Ovary (tissue), 7 donors: ENCODE measurements at regions not wholly inside any gene's neighbourhood (a gene's known extent, or its start where the extent isn't known, plus 50 kb on each side); places are given as distances from the start of the nearest gene placed in this dataset.

Experiments
- DNase-seq, 5 donors: peaks; one replicate each; pipeline ENCODE4 v3.0.0-alpha.2; 2019 to 2020
- H3K27ac ChIP-seq, 2 donors: fragments of 200-600 bp; one replicate each; pipeline versions ENCODE4 v1.5.1 to v1.8.0; 2019 to 2022
- H3K27me3 ChIP-seq: fragments of 200-600 bp; one replicate; pipeline ENCODE4 v1.8.0; 2022
- H3K36me3 ChIP-seq: fragments of 200-600 bp; sonication (generic); one replicate; pipeline ENCODE4 v1.5.1; 2019
- H3K4me1 ChIP-seq: one replicate; pipeline ENCODE4 v1.8.1; 2013; ENCODE audit warnings: mild to moderate bottlenecking, moderate library complexity; ENCODE audit not compliant: insufficient read depth
- H3K4me3 ChIP-seq: fragments of 200-600 bp; sonication (generic); one replicate; pipeline ENCODE4 v1.5.1; 2017
- H3K9me3 ChIP-seq, 2 donors: fragments of 200-600 bp in 1 of 2; sonication (generic) in 1 of 2; one replicate each; pipeline versions ENCODE4 v1.5.1 to v1.8.1; 2013 to 2019; ENCODE audit warnings: mild to moderate bottlenecking in 1 of 2, moderate library complexity in 1 of 2
- EP300 ChIP-seq: sonication (generic); formaldehyde crosslinking; IDR thresholded peaks from one replicate; pipeline ENCODE4 v1.6.1; 2017; ENCODE audit warnings: antibody characterized with exemption
- POLR2A ChIP-seq: fragments of 450-650 bp; IDR thresholded peaks from one replicate; pipeline ENCODE4 v1.6.1; 2017; ENCODE audit warnings: antibody characterized with exemption, mild to moderate bottlenecking, moderate library complexity
- WGBS, 3 donors: extraction: QIAGEN DNeasy Blood & Tissue Kit in 1 of 3; methylation state at CpG; one replicate each; pipeline versions ENCODE4 v1.1.5 to v1.1.7; 2013 to 2017; 5-methylcytosine and 5-hydroxymethylcytosine counted together
- intact Hi-C, 4 donors: fragments of 100-400 bp; cut with DNase I; formaldehyde crosslinking; loops; one replicate each; pipeline versions ENCODE4 v1.11.0 to v1.15.1; 2022 to 2023
- TF ChIP-seq, protein P1 (sequence below), 3 donors: fragments of 450-650 bp in 2 of 3; fragments of 200-600 bp in 1 of 3; IDR thresholded peaks; one replicate each; pipeline versions ENCODE4 v1.5.1 to v1.8.0; 2016 to 2022; ENCODE audit warnings: antibody characterized with exemption in 3 of 3, mild to moderate bottlenecking in 1 of 3
- donor health status: DM: no; HTN: no; CAD: no; lungs with moderate emphysema.
- donor health status: DM: no; HTN: no; CAD: no.
- donor health status: Bipolar disorder and iron deficiency.
- donor health status: DM: no; HTN: no; CAD: no.
- donor health status: DM: yes; HTN: yes; CAD: no.

- Histone ChIP-seq H3K4me3 (no peak overlapping the region), H3K4me1 (peaks cover 5% of the 10 kb centered on the region), H3K27ac (no peak overlapping the region), H3K27me3 (no peaks in the 10 kb centered on the region), H3K36me3 (no peaks in the 10 kb centered on the region), H3K9me3 (no peaks in the 10 kb centered on the region)
- 97 to 100% (median 97%) methylated on average over 1 of the region's 1 CpG for WGBS, 3 donors
- TF ChIP-seq EP300, result no peak
- no peak for TF ChIP-seq POLR2A
- TF ChIP-seq, protein P1, sequence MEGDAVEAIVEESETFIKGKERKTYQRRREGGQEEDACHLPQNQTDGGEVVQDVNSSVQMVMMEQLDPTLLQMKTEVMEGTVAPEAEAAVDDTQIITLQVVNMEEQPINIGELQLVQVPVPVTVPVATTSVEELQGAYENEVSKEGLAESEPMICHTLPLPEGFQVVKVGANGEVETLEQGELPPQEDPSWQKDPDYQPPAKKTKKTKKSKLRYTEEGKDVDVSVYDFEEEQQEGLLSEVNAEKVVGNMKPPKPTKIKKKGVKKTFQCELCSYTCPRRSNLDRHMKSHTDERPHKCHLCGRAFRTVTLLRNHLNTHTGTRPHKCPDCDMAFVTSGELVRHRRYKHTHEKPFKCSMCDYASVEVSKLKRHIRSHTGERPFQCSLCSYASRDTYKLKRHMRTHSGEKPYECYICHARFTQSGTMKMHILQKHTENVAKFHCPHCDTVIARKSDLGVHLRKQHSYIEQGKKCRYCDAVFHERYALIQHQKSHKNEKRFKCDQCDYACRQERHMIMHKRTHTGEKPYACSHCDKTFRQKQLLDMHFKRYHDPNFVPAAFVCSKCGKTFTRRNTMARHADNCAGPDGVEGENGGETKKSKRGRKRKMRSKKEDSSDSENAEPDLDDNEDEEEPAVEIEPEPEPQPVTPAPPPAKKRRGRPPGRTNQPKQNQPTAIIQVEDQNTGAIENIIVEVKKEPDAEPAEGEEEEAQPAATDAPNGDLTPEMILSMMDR (IDR thresholded peaks at IDR 0.05), result no peak
- intact Hi-C loops, result no loop called here
- no peak for DNase-seq
These were observed 352.7 kb downstream of the CXCL12 start for GRCh38 chr10:44032216-44032615.

DNA sequence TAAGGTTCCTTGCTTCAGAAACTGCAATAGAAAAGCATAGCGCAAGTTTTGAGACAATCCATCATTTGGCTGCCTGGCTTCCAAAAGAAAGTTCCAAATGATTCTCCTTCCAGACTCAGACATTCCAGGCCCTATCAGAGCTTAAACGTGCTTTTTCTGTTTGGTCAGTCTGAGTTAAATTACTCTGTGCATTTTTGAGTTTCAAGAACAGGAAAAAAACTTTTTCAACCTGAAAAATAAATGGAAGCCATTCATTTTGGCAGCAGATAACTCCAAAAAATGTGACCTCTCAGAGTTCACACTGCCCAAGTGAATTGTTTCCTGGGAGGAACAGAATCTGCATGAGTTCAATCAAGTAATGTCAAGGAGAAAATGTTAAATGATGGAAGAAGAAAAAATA is 354.2 kb downstream of the CXCL12 start:
- intact Hi-C loops, result no loop called here
- no peaks in the 10 kb centered on the region for H3K9me3 ChIP-seq
- H3K4me3 ChIP-seq, result no peak overlapping the region
- no peaks in the 10 kb centered on the region for H3K36me3 ChIP-seq
- H3K4me1 ChIP-seq, result peaks cover 5% of the 10 kb centered on the region
- no peak for DNase-seq
- H3K27me3 ChIP-seq, result no peaks in the 10 kb centered on the region
- 5 to 17% (median 7%) methylated on average over 2 of the region's 2 CpGs for WGBS, 3 donors
- TF ChIP-seq, protein P1 (IDR thresholded peaks at IDR 0.05), result no peak
- TF ChIP-seq POLR2A (no peak), EP300 (no peak)
- H3K27ac ChIP-seq, result no peak overlapping the region

GRCh38 chr10:44030132-44030531 is 354.8 kb downstream of the CXCL12 start:
- no peak overlapping the region for H3K4me3 ChIP-seq
- no peak for DNase-seq
- H3K36me3 ChIP-seq, result no peaks in the 10 kb centered on the region
- peaks cover 5% of the 10 kb centered on the region for H3K4me1 ChIP-seq
- H3K9me3 ChIP-seq, result no peaks in the 10 kb centered on the region
- no peak overlapping the region for H3K27ac ChIP-seq
- no peaks in the 10 kb centered on the region for H3K27me3 ChIP-seq
- WGBS, 3 donors, result 78 to 79% (median 79%) methylated on average over 4 of the region's 4 CpGs
- TF ChIP-seq EP300 (no peak), POLR2A (no peak)
- TF ChIP-seq, protein P1 (IDR thresholded peaks at IDR 0.05), result no peak
- intact Hi-C loops, result no loop called here

DNA sequence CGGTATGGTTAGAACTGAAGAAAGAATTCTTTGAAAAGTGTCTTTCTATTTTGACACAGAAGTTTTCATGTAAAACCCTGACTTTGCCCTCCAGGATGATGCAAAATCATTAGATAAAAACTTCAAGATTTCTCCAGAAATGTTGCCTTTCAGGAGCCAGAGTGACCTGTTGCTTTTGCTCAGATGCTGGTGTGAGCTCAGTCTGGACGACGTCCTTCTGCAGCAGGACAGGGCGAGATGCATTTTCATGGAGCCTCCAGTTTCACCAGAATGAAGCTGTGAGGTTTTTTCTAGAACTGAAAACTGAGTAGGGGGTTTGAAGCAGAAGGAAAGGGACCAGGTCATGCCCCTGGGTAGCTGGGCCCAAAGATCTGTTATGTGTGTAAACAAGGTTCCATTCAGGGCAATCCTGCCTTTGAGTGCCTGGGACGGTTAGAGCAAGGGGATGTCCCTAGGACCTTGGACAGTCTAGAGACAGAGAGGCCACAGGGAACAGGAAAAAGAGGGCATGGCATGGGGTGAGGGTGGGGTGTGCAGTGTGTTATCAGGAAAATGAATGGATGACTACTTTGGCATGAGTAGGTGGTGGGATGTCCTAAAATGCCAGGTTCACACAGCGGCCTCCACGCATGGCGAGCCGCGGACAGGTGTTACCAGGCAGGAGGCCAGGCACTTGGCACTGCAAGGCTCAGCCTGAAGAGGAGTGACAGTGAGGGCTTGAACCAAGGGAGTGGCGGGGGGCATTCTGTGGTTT is 356.3 kb downstream of the CXCL12 start:
- H3K4me3 ChIP-seq, result no peak overlapping the region
- TF ChIP-seq, protein P1 (IDR thresholded peaks at IDR 0.05), result no peak
- no peak for TF ChIP-seq POLR2A
- TF ChIP-seq EP300, result no peak
- peaks cover 5% of the 10 kb centered on the region for H3K4me1 ChIP-seq
- no peaks in the 10 kb centered on the region for H3K27me3 ChIP-seq
- 89 to 95% (median 94%) methylated on average over 11 of the region's 11 CpGs for WGBS, 3 donors
- no peaks in the 10 kb centered on the region for H3K36me3 ChIP-seq
- no peaks in the 10 kb centered on the region for H3K9me3 ChIP-seq
- no peak for DNase-seq
- intact Hi-C loops, result no loop called here
- no peak overlapping the region for H3K27ac ChIP-seq
